ENCODE measurements at regions not wholly inside any gene's neighbourhood (a gene's known extent, or its start where the extent isn't known, plus 50 kb on each side); places are given as distances from the start of the nearest gene placed in this dataset.
"Not testable (repeated sequence)": the region's sequence is repeated elsewhere in the genome, so short reads cannot be mapped to it uniquely, and the experiment has no call there.

DNA sequence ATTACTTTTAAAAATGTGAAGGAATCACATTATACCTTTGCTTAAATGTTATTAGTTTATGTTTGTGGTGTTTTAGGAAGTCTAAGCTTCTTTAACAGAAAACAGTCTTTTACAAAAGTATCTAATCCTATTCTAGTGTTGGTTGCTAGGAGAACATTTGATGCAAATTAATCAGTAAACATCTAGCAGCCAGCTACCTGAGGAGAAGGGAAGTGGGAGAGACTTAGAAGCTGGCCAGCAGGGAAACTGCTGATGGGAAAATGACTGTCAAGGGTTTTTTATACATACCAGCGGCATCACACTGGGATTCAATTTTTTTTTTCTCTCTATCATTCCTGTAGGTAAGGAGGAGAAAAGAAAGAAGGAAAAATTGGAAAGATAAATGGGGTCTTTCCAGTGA lies 686.0 kb upstream of the MMS22L start:
- no peaks in the 10 kb centered on the region for H3K27me3 ChIP-seq
- intact Hi-C loops (cut with DNase I): no loop called here
- no peak overlapping the region for H3K4me3 ChIP-seq
- H3K4me1 ChIP-seq: no peaks in the 10 kb centered on the region
- DNase-seq (no peak), ATAC-seq (no peak)
- H3K27ac ChIP-seq: no peak overlapping the region
- TF ChIP-seq, protein P1, sequence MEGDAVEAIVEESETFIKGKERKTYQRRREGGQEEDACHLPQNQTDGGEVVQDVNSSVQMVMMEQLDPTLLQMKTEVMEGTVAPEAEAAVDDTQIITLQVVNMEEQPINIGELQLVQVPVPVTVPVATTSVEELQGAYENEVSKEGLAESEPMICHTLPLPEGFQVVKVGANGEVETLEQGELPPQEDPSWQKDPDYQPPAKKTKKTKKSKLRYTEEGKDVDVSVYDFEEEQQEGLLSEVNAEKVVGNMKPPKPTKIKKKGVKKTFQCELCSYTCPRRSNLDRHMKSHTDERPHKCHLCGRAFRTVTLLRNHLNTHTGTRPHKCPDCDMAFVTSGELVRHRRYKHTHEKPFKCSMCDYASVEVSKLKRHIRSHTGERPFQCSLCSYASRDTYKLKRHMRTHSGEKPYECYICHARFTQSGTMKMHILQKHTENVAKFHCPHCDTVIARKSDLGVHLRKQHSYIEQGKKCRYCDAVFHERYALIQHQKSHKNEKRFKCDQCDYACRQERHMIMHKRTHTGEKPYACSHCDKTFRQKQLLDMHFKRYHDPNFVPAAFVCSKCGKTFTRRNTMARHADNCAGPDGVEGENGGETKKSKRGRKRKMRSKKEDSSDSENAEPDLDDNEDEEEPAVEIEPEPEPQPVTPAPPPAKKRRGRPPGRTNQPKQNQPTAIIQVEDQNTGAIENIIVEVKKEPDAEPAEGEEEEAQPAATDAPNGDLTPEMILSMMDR (IDR thresholded peaks at IDR 0.05): no peak
- no peak for TF ChIP-seq POLR2A (IDR thresholded peaks at IDR 0.05)
- WGBS, 4 donors: 69 to 80% (median 78%) methylated on average over 1 of the region's 1 CpG
- no peaks in the 10 kb centered on the region for H3K36me3 ChIP-seq
- H3K9me3 ChIP-seq: no peaks in the 10 kb centered on the region

DNA sequence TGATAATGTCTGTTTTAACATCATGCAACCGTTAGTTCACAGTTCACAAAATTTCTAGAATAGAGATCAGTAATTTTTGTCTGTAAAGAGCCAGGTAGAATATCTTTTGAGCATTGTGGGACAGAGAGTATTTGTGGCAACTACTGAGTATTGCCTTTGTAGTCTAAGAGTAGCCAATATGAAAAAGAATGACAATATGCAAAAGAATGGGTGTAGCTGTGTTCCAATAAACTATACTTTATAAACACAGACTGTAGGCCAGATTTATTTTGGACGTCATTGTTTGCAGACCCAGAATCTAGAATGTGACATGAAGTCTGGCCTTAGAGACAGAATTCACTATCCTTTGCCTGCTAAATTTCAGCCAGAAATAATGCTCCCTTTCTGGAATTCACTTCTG lies 694.1 kb upstream of the MMS22L start:
- TF ChIP-seq POLR2A (IDR thresholded peaks at IDR 0.05): no peak
- TF ChIP-seq, protein P1 (IDR thresholded peaks at IDR 0.05): no peak
- WGBS, 4 donors: 64 to 72% (median 68%) methylated on average over 2 of the region's 2 CpGs

DNA sequence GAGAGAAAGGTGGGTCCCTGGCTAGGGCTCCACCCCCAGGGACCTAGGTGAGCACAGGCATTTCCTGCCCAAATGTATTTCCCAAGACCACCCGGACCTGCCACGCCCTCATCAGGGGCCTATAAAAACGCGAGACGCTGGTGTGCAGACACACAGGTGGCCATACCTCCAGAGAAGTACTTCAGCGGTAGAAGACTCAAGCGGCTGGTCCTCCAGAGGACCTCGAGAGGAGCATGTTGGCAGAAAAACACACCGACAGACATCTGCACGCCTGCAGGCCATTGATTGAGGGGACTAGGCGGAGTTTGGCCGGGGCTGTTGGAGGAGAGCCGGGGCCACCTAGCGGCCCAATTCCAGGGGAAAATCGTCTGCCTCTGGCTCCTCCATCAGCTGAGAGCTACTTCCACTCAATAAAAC lies 695.8 kb upstream of the MMS22L start:
- intact Hi-C loops (cut with DNase I): no loop called here
- no peak for TF ChIP-seq POLR2A (IDR thresholded peaks at IDR 0.05)
- TF ChIP-seq, protein P1 (IDR thresholded peaks at IDR 0.05): no peak
- DNase-seq (peak in 1 of 5 donors; percentile 12), ATAC-seq (no peak)
- Histone ChIP-seq H3K4me3 (no peak overlapping the region), H3K27me3 (no peaks in the 10 kb centered on the region), H3K9me3 (no peaks in the 10 kb centered on the region), H3K36me3 (no peaks in the 10 kb centered on the region), H3K4me1 (no peaks in the 10 kb centered on the region), H3K27ac (no peak overlapping the region)
- 80 to 90% (median 80%) methylated on average over 13 to 15 of the region's 15 CpGs for WGBS, 4 donors

More for the DNA sequence above, 694.1 kb upstream of the MMS22L start:
- no peak for DNase-seq
- Histone ChIP-seq H3K27ac (no peak overlapping the region), H3K4me1 (no peaks in the 10 kb centered on the region), H3K9me3 (no peaks in the 10 kb centered on the region), H3K27me3 (no peaks in the 10 kb centered on the region), H3K4me3 (no peak overlapping the region), H3K36me3 (no peaks in the 10 kb centered on the region)
- ATAC-seq: no peak
- intact Hi-C loops (cut with DNase I): no loop called here

DNA sequence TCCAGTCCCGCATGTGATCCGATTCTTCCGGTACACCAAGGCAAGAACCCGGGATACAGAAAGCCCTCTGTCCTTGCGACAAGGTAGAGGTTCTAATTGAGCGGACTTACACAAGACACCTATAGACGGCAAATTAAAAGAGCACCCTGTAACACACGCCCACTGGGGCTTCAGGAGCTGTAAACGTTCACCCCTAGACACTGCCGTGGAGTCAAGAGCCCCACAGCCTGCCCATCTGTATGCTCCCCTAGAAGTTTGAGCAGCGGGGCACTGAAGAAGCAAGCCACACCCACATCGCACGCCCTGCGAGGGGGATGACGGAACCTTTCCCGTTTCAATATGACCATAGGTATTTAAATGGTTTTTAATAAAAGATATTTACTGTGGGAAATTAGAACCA lies 696.3 kb upstream of the MMS22L start:
- intact Hi-C loops (cut with DNase I); ATAC-seq: not testable (repeated sequence)
- WGBS, 4 donors: 90 to 92% (median 91%) methylated on average over 16 of the region's 16 CpGs

DNA sequence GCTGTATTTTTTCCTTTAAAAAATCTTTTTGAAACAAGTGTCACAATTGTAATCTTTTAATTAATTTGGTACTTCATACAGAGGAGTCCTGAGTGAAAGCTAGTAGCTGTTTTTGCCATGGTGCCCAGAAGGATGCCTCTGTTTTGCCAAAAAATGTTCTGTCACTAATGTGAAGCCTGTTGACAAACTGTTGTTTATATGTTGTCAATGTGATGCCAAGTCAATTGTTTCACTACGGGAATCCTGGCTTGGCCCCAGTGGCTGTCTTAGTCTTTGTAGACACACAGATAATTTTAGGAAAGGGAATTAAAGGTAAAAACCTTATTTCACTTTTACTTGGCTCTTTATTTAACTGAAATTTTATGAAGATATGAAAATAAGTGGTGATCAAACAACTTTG lies 706.4 kb upstream of the MMS22L start:
- TF ChIP-seq, protein P1 (IDR thresholded peaks at IDR 0.05): no peak
- TF ChIP-seq POLR2A (IDR thresholded peaks at IDR 0.05): no peak
- DNase-seq (no peak), ATAC-seq (no peak)
- Histone ChIP-seq H3K36me3 (no peaks in the 10 kb centered on the region), H3K27ac (no peak overlapping the region), H3K9me3 (no peaks in the 10 kb centered on the region), H3K4me1 (no peaks in the 10 kb centered on the region), H3K4me3 (no peak overlapping the region), H3K27me3 (no peaks in the 10 kb centered on the region)
- 25 to 48% (median 44%) methylated on average over 1 of the region's 1 CpG for WGBS, 4 donors
- intact Hi-C loops (cut with DNase I): no loop called here

More for the DNA sequence above, 696.3 kb upstream of the MMS22L start:
- not testable (repeated sequence) for H3K9me3 ChIP-seq, H3K27ac ChIP-seq, H3K4me1 ChIP-seq, H3K27me3 ChIP-seq, H3K4me3 ChIP-seq, H3K36me3 ChIP-seq
- peak in 1 of 5 donors; percentile 36 for DNase-seq
